Stimulated activated CD4-positive, alpha-beta T cell treated with anti-CD3 and anti-CD28 coated beads, Interleukin-4, amount 100 ng/mL, for 4 hours (primary cell): ENCODE measurements at regions not wholly inside any gene's neighbourhood (a gene's known extent, or its start where the extent isn't known, plus 50 kb on each side); places are given as distances from the start of the nearest gene placed in this dataset.

Experiments
- DNase-seq, 2 experiments: peaks; one replicate each; pipeline ENCODE4 v3.0.0-alpha.2; 2020

DNA sequence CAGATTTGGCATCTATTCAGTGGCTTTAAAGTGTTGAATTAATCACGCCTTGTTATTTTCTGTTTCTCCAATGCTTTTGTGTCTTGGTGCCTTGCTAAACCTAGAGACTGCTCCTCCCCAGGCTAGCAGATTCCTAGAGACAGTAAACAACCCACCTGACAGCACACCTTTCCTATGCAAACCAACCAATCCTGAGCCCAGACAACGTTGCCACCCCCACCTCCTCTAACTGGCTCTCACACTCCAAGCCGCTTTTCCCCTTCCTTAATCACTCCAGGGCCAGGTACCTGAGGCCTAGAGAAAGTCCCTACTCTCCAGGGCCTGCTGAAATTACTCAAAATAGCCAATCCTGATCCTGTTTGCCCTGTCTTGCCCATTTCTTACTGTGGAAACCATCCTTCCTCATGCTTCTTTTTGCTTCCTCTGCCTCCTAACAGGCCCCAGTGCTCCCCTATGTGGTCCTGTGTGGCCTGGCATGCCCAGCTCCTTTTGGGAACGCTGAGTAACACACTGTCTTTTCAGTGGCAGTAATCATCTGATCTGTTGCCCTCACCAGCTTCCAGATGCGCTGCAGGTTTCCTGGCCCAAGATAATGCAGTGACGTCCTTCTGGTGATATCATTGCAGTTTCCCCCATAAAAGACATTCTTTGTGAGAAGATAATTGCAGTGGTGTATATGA lies 53.4 kb downstream of the GAS1 start:
- DNase-seq, result no peak

DNA sequence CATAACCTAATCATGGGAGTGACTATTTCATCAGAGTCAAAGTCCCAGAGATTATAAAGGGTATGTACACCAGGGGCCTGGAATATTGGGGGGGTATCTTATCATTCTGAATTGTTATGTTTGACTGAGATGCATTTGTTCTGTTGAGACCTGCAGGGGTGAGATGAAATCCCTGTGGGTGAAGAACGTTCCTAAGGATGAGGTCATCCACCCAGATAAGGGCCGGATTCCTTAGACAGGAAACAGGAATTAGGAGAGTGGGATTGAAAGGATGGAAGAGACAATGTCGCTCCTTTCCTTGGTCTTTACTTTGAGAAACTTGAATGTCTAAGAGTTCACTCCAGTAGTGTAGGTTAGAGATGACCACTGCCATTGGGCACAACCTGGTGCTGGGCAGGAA lies 54.7 kb downstream of the GAS1 start:
- no peak for DNase-seq

DNA sequence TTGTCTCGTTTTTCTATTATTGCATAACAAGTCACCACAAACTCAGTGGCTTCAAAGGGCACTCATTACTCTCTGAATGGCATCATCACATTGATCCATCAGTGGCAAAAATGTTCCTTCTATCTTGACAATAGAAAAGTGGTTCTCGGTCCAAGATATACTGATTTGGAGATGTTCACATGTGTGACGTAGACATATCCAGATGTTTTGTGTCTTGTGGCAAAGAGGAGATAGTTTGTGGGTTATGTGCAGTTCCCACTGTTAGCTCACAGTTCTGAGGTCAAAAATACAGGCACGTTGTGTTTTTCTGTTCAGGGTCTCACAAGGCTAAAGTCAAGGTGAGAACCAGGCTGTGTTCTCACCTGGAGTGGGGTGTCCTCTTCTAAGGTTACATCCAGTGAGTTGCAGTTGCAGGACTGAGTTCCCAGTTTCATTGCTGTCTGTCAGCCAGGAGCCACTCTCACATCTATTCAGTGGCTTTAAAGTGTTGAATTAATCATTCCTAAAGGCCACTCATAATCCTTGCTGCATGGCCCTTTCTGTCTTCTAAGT lies 55.3 kb downstream of the GAS1 start:
- DNase-seq, result no peak

DNA sequence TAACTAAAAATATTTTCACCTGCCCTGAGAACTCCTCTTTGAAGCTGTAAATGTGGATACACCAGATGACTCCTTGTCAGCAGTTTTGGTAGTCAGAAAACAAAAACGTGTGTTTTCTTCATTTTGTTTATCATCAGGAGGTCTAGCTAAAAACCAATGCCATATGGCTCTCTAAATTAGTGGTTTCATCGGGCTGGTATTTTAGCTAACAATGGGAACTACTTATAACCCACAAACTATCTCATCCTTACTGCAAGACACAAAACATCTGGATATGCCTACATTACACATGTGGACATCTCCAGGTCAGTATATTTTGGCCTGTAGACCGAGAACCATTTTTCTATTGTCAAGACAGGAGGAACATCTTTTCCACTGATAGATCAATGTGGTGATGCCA lies 56.2 kb downstream of the GAS1 start:
- no peak for DNase-seq

DNA sequence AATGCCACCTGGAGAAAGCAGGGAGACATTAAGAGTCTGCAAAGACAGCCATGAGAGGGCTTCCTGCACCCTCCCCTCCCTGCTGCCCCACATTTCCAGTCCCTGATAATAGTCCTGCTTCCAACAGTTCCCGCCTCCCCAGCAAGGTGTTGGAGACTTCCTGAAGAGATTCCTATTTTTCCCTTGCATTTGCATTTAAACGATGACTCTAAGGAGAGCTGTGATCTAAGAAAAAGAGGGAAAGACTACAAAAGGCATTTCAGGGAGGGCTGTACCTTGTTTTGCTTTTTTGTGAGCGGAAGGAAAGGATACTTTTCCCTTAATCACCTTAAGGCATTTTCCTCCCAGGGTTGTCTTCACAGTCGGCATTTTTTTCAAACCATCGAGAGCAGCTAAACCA lies 62.1 kb downstream of the GAS1 start:
- DNase-seq, result no peak

DNA sequence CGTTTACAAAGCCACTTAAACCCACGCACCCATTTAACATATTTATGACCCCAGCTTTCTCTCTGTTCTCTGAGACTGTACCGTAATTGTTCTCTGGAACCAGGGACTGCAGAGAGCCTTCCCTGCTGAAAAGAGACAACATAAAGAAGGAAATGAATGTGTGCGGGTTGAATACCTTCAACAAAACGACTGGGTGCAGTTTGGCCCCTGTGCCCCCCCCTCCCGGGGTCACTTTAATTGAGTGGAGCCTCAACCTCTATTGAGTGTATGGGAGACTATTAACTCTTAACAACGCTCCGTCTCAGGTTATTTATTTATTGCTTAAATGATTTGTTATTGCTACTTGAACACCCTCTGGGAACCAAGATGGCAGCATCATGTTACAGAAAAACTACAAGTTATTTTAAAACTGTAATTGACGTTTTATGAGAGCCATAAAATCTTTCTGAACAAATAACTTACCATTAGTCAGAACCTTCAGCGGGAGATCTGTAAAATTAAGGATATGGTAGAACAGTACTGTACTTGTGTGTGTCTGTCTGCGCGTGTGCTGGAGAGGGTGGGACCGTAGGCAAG lies 70.6 kb downstream of the GAS1 start:
- no peak for DNase-seq

DNA sequence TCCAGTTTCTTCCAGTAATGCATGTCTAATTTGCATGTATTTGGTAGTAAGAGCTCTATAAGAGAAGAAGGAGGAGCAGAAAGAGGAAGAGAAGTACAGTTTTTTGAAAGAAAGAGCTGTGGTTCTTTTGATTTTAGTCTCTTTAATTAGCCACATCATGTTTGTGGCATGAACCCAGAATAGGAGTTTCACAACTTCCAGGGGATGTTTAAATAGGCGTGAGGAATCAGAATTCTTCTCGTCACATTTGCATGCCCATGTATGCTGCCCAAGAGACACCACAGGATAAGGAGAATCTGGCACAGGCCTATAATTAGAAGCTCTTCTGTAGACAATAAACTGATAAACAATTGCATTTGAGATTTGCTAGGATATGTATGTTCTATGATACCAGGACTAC lies 78.7 kb downstream of the GAS1 start:
- no peak for DNase-seq

DNA sequence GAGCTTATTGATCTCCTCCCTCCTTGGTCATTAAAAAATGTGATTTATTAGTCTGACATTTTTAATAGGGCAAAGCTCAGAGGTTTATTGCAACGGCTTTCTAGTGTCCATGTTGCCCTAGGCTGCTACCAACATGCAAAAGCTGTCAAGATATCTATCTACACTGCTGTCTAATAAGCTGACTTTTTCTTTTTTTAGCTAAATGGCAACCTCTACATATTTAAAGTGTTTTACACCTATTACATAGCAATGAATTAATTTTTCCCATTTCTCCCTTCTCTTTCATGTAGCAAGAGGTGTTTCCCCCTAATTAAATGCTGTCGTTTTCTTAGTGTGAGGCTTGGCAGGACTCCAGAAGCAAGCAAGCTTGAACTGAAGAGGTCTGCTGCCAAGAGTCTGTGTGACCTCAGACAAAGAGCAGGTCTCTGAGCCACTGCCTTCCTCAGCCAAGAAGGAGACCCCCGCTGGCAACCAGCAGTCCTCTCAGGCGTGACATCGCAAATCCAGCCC lies 79.4 kb downstream of the GAS1 start:
- DNase-seq, result no peak

DNA sequence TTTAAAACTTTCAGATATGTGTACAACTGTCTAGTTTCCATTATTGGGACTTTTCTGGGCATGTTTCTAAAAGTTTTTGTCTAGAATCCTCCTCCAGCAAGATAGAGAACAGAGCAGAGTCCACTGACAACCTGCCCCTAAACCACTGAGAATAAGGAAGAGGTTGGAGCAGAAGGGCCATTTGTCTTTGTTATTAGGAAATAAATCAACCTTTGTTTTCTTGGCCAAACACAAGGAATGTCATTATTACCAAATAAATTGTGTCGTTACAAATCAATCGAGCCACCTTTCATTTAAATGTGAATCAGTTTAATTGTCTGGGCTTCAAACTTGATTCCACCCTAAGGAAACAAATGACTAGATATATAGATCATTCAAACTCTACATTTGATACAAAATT lies 81.4 kb downstream of the GAS1 start:
- DNase-seq, result no peak

DNA sequence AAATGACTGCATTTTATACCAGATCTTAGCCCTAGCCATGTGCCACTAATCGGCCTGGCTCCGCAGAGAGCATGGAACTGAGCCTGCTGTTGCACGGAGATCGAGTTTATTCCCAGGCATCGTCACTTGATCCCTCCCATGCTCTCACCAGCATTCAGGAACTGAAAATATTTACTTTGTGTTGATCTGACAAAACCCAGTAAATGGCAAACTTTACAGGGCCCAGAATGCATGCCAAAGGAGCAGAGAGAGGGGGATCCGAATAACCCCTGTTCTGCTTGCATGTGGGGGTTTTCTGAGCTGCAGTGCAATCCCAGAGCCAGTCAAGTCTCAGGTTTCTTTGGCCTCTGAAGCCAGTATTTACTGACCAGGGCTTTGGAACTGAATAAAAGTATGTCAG lies 87.3 kb downstream of the GAS1 start:
- no peak for DNase-seq

DNA sequence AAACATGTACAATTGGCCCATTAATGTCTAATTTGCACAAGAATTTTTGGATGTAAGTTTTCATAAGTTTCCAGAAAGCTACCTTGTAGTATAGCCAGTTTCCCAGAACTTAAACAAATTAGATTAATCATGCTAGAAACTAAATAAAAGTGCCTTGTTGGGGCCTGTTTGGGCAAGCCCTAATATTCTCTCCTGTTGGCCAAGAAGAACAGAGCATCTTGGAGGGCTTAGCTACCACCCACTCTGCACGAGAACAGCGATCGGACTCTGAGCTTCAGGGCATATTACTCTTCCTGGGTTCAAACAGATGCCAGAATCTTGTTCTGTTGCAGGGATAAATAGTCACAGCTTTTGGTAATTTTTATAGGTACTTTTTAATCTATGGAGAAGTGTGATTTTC lies 88.2 kb downstream of the GAS1 start:
- no peak for DNase-seq

DNA sequence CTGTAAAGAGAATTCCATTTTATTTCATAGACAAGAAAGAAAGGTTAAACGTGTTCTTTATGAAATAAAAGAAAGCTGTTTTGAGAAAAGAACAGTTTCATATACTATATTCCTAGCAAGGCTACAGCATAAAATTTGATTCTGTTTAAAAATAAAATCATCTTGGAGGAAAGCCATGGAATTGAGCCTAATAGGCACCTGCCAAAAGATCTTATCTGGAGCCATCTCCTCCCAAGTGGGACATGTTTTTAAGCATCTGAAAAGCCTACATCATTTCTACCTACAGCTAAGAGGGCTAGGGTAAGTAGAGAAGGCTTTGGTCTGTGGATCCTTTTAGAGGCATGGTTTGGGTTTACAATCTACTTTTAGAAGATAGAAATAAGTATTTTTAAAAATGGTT lies 89.3 kb downstream of the GAS1 start:
- DNase-seq, result no peak

DNA sequence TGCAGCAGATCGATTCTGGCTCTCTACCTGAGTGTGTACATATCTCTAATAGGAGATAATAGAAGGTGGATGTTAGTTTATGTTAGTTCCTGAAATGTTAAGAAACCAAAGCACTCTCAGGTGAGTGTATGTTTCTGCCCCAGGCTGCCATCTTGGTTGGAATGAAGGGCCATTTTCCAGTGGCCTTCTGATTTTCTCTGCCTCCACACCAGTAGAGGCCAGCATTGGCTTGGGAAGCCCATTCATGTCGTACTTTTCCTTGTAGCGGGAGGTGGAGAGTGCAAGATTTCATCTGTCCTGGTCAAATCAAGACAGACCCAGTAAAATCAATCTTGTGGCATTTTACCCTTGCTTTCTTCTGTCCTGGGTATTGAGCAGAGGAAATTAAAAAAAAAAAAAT lies 91.0 kb downstream of the GAS1 start:
- no peak for DNase-seq

DNA sequence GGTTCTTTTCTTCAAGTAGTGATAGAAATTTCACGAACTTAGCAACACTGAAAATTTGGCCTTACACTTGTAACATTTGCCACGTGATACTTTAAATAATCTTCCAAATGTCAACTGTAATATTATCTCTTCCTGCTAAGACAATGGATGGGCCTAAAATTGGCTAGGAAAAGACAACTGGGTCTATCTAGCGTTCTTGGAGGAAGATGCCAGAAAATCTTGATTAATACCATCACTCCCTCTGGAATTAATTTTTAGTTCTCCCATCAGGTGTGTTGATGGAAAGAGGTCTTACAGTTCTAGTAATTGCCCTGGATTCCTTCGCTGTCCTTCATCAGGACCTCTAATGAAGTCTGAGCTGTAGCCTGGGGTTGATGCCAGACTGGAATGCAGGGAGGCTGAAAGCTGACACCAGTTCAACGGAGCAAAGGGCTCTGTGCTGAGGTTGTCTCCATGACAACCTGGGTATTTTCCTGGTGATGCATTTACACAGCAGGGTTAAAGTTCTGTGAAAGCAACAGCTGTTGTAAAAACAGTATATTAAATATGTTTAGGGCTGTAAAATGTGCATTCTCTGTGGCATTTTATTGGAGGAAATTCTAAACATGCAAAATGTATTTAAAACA lies 92.3 kb downstream of the GAS1 start:
- DNase-seq, result no peak

DNA sequence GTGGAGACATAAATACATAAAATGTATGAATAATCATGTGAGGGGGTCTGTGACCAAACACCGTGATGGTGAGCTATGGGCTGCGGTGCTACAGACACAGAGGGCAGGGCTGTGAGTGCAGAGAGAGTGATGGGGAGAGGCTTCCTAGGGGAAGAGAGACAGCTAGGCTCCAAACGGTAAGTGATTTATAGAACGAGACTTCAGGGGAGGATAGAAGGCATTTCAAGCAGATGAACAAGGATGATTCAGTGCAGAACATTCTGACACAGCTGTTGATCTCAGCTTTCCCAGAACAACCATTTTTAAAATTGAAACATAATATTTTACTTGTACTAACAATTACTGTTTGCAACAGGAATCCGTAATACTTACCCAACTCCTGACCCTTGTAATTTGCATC lies 100.7 kb downstream of the GAS1 start:
- no peak for DNase-seq

DNA sequence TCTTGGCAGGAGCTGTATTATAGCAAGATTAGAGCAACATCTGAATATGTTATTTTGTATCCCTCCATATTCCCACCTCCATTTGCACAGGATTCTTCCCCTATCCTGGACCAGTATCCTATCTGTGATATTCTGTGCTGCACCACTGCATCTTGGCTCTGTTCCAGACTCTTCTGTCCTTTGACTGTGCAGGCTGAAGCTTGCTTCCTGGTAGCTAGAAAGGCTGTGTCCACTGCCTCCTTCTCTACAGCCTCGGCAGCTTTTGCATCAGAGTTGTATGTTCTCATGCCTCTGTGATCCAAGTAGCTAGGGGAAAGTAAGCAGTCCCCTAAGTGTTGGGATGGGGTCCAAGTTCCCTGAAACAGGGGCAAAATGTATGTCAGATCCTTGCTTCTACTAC lies 104.1 kb downstream of the GAS1 start:
- no peak for DNase-seq

DNA sequence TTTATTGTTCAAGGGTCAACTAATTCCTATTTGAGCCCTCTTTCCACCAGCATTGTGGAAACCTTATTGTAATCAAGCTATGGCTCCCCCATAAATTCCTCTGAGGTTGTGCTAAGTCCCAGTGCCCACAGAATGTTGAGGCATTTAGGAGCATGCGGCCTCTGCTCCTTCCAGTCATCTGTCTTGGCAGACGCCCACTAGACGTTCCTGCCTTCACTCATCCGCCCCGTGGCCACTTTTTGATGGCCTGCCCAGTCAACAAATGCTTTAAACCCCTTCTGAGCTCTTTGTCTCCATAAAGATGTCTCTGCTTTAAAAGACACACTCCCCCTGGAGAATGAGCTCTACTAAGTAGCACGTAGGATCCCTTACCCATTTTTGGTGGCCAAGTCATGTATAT lies 104.7 kb downstream of the GAS1 start:
- DNase-seq, result no peak

DNA sequence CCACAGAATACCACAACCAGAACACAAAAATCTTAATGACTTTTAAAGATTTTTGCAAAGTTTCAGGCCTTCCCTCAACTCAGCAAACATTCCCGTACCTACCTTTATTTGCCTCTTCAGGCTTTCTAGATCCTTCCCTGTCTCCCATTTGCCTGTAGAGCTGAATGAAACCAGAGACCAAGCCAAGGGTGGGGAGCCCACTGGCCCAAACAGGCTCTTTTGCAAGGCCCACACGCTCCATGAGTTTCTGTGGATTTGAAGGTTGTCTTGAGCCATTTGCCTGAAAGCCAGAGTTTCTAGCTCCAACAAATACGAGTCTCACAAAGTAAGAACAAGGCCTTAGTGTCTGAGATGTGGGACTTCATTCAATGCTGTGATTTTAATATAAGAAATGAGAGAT lies 107.8 kb downstream of the GAS1 start:
- DNase-seq, result no peak

DNA sequence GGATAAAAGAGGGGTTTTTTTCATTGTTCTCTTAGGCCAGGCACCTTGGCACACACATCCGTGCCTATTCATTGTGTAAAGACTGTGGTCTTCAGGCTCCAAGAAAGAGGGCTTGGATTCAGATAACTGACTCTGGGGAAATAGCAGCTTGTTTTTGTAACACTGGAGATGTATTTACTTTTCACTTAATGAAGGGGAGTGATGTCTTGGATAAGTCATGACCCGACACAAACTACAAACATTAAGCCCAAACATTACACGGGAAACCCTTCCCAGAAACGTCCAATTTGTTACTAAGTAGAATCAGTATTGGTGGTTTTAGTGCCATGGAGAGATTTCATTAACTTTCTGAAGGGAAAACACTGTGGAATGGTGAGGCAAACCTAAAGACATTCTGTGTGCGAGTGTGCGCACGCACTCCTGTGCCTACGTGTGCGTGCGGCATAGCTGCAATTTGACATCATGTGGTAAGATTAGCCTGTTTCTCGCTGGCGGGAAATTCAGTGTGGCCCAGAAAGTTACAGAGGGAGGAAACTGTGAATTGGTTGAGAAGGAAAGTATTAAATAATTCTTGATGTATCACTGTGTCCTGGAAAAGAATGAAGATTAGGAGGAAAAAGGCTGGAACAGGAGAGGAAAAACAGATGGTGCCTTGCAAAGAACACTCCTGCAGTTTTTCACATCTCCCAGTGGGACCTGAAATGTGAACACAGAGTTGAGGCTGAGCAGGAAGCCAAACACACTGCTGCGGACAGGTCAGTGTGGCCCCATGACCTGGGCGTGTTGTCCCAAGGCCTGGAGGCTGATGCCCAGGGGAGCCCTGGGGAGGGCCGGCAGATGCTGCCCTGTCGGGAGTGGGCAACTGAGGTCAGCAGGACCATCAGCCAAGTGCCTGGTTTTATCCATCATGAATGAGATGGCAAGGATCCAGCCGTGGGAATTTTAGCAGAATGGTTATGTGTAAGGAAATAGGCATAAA lies 108.5 kb downstream of the GAS1 start:
- no peak for DNase-seq

DNA sequence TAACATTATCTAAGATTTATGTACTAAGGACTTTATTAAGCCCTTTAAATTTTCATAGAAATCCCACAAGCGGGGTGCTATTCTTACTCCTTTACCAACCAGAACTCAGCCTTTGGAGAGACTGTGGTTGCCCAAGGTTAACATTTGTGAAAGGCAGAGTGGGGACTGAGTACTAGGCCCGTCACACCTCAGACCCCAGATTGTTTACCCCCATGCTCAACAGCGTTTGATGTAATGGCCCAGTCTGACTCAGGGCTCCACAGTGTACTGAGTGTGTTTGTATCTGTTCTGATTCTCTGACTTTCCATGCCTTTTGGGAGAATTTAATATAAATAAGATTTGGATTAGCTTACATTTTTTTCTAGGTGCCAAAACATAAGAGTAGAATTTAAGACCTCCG lies 110.0 kb downstream of the GAS1 start:
- no peak for DNase-seq

DNA sequence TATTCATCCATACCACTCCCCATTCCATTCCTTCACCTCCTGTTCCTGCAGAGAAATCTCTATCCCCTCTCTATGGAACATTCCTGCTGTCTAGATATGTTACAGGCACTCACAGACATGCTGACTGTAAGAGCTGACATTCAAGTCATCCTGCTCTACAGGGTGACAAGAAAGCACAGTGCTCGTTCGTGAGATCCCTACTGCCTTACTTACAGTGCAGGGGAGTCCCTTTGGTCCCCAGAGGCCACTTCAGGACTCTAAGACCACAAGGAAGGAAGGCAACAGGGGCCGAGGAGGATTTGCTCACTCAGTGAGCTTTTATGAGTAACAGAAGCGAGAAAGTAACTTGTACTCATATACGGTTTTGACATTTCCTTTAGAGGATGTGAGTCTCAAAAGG lies 110.5 kb downstream of the GAS1 start:
- DNase-seq, result no peak

DNA sequence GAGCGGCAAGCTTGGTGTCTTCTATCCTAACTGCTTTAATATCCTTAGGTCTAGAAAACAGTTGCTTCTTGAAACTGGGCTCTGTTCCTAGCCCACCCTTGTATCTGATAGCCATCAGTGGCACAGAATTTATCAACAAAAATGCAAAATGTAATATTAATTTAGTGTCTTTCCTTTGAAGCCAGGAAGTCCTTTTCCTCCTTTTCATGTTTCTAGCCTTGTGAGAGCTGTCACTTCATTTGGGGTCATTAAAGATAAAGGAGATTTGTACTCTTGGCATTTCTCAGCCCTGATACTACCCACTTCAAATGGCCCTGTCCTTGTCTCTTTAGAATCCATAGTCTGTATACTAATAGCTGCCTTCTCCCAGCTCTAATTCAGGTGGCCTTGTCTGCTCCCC lies 111.0 kb downstream of the GAS1 start:
- no peak for DNase-seq

DNA sequence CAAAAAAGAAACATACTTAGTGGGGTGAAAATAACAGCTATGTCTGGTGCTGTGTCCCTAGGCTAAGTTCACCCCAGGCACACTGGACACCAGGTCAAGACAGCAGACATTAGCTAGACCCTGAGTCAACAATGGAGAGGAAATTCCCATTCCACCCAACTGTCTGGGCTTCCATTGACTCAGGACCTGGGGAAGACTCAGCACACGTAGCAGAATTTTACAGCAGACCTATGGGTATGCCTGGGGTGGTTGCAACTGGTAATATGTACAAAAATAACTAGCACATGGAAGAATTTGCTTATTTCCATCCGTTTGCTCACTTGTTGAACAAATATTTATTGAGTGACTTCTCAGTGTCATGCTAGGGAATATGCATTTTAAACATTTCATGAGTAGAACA lies 117.0 kb downstream of the GAS1 start:
- DNase-seq, result no peak
